HEK293T (cell line): ENCODE measurements at regions not wholly inside any gene's neighbourhood (a gene's known extent, or its start where the extent isn't known, plus 50 kb on each side); places are given as distances from the start of the nearest gene placed in this dataset.

Experiments used
- ARNT ChIP-seq: fragments of 450-650 bp; IDR thresholded peaks from 2 replicates; pipeline ENCODE4 v1.6.1; 2017; ENCODE audit warnings: mild to moderate bottlenecking
- BHLHE40 ChIP-seq: fragments of 450-650 bp; IDR thresholded peaks from 2 replicates; pipeline ENCODE4 v1.6.1; 2016; ENCODE audit warnings: mild to moderate bottlenecking, moderate library complexity, borderline replicate concordance
- CTBP1 ChIP-seq: fragments of 450-650 bp; IDR thresholded peaks from 2 replicates; pipeline ENCODE4 v1.6.1; 2016; ENCODE audit warnings: borderline replicate concordance
- ELF4 ChIP-seq: fragments of 450-650 bp; IDR thresholded peaks from 2 replicates; pipeline ENCODE4 v1.6.1; 2017; ENCODE audit warnings: antibody characterized with exemption
- FOXA1 ChIP-seq: fragments of 450-650 bp; IDR thresholded peaks from 2 replicates; pipeline ENCODE4 v1.6.1; 2016; ENCODE audit warnings: mild to moderate bottlenecking
- FOXK2 ChIP-seq: fragments of 450-650 bp; IDR thresholded peaks from 2 replicates; pipeline ENCODE4 v1.6.1; 2016; ENCODE audit warnings: mild to moderate bottlenecking
- FOXM1 ChIP-seq: fragments of 450-650 bp; IDR thresholded peaks from 2 replicates; pipeline ENCODE4 v1.6.1; 2017; ENCODE audit warnings: mild to moderate bottlenecking, borderline replicate concordance
- HDGF ChIP-seq: fragments of 450-650 bp; IDR thresholded peaks from 2 replicates; pipeline ENCODE4 v1.6.1; 2017; ENCODE audit warnings: antibody characterized with exemption, borderline replicate concordance
- NFRKB ChIP-seq: fragments of 450-650 bp; IDR thresholded peaks from 2 replicates; pipeline ENCODE4 v1.6.1; 2016; ENCODE audit warnings: mild to moderate bottlenecking, moderate library complexity
- SP1 ChIP-seq: fragments of 450-650 bp; IDR thresholded peaks from 2 replicates; pipeline ENCODE4 v1.6.1; 2017
- SUZ12 ChIP-seq: fragments of 450-650 bp; IDR thresholded peaks from 2 replicates; pipeline ENCODE4 v1.6.1; 2016; ENCODE audit warnings: mild to moderate bottlenecking
- TARDBP ChIP-seq: fragments of 450-650 bp; IDR thresholded peaks from 2 replicates; pipeline ENCODE4 v1.6.1; 2016
- ZNF384 ChIP-seq: fragments of 450-650 bp; IDR thresholded peaks from 2 replicates; pipeline ENCODE4 v1.6.1; 2016

GRCh38 chr2:180472133-180472532 is 465.0 kb upstream of the CWC22 start:
- no peak for TF ChIP-seq NFRKB
- no peak for TF ChIP-seq BHLHE40
- no peak for TF ChIP-seq FOXM1
- no peak for TF ChIP-seq CTBP1
- TF ChIP-seq SP1, result no peak
- no peak for TF ChIP-seq ZNF384
- TF ChIP-seq ARNT, result no peak
- TF ChIP-seq FOXA1, result no peak
- no peak for TF ChIP-seq ELF4
- TF ChIP-seq TARDBP, result no peak
- no peak for TF ChIP-seq FOXK2
- no peak for TF ChIP-seq SUZ12
- no peak for TF ChIP-seq HDGF
